Thyroid gland (tissue), 4 donors: ENCODE measurements at regions not wholly inside any gene's neighbourhood (a gene's known extent, or its start where the extent isn't known, plus 50 kb on each side); places are given as distances from the start of the nearest gene placed in this dataset.
A peak's percentile ranks its signal among the peaks of the same experiment; 100 is the strongest.
"Not testable (repeated sequence)": the region's sequence is repeated elsewhere in the genome, so short reads cannot be mapped to it uniquely, and the experiment has no call there.

Source experiments
- DNase-seq, 2 donors: peaks; one replicate each; pipeline ENCODE4 v3.0.0-alpha.2; 2019
- H3K27ac ChIP-seq, 3 donors: fragments of 200-600 bp; sonication (generic); 1 replicate in 2 of 3; 2 replicates in 1 of 3; pipeline ENCODE4 v1.5.1; 2016 to 2019; ENCODE audit warnings: mild to moderate bottlenecking in 1 of 3, moderate library complexity in 1 of 3
- H3K27me3 ChIP-seq: fragments of 200-600 bp; sonication (generic); one replicate; pipeline ENCODE4 v1.5.1; 2019
- H3K36me3 ChIP-seq, 2 donors: fragments of 200-600 bp; sonication (generic); one replicate each; pipeline ENCODE4 v1.5.1; 2016 to 2019
- H3K4me1 ChIP-seq, 2 donors: fragments of 200-600 bp; sonication (generic); one replicate each; pipeline ENCODE4 v1.5.1; 2017 to 2019
- H3K4me3 ChIP-seq, 3 donors: fragments of 200-600 bp; sonication (generic); replicated peaks in 1 of 3; 1 replicate in 2 of 3; 2 replicates in 1 of 3; pipeline ENCODE4 v1.5.1; 2016; ENCODE audit warnings: mild to moderate bottlenecking in 1 of 3
- H3K9me3 ChIP-seq: fragments of 200-600 bp; sonication (generic); one replicate; pipeline ENCODE4 v1.5.1; 2017
- POLR2A ChIP-seq, 2 donors: fragments of 450-650 bp; IDR thresholded peaks; one replicate each; pipeline ENCODE4 v1.6.1; 2017; ENCODE audit warnings: antibody characterized with exemption in 2 of 2, mild to moderate bottlenecking in 2 of 2, moderate library complexity in 1 of 2
- WGBS, 2 donors: methylation state at CpG; one replicate each; pipeline ENCODE4 v1.1.5; 2017; 5-methylcytosine and 5-hydroxymethylcytosine counted together
- intact Hi-C: fragments of 100-400 bp; cut with DNase I; formaldehyde crosslinking; loops from one replicate; pipeline ENCODE4 v1.15.1; 2023
- TF ChIP-seq, protein P1 (sequence below), 6 experiments: fragments of 200-600 bp in 3 of 6; fragments of 450-650 bp in 3 of 6; sonication (generic) in 3 of 6; IDR thresholded peaks; one replicate each; pipeline ENCODE4 v1.5.1; 2016 to 2019; ENCODE audit warnings: antibody characterized with exemption in 6 of 6, mild to moderate bottlenecking in 2 of 6, inconsistent platforms in 1 of 6, moderate library complexity in 1 of 6

- Histone ChIP-seq H3K27ac (no peak overlapping the region), H3K4me3 (no peak overlapping the region), H3K27me3 (no peaks in the 10 kb centered on the region), H3K9me3 (no peaks in the 10 kb centered on the region), H3K4me1 (peaks cover 5% of the 10 kb centered on the region in 2 donors), H3K36me3 (no peaks in the 10 kb centered on the region)
- no peak for DNase-seq
- intact Hi-C loops, result no loop called here
- no peak for TF ChIP-seq POLR2A (IDR thresholded peaks at IDR 0.05)
- TF ChIP-seq, protein P1, sequence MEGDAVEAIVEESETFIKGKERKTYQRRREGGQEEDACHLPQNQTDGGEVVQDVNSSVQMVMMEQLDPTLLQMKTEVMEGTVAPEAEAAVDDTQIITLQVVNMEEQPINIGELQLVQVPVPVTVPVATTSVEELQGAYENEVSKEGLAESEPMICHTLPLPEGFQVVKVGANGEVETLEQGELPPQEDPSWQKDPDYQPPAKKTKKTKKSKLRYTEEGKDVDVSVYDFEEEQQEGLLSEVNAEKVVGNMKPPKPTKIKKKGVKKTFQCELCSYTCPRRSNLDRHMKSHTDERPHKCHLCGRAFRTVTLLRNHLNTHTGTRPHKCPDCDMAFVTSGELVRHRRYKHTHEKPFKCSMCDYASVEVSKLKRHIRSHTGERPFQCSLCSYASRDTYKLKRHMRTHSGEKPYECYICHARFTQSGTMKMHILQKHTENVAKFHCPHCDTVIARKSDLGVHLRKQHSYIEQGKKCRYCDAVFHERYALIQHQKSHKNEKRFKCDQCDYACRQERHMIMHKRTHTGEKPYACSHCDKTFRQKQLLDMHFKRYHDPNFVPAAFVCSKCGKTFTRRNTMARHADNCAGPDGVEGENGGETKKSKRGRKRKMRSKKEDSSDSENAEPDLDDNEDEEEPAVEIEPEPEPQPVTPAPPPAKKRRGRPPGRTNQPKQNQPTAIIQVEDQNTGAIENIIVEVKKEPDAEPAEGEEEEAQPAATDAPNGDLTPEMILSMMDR (IDR thresholded peaks at IDR 0.05), result peak in 2 of 6 experiments; percentile 13 to 14
These were observed 1351.3 kb upstream of the CHAC2 start for GRCh38 chr2:52416340-52416739.

DNA sequence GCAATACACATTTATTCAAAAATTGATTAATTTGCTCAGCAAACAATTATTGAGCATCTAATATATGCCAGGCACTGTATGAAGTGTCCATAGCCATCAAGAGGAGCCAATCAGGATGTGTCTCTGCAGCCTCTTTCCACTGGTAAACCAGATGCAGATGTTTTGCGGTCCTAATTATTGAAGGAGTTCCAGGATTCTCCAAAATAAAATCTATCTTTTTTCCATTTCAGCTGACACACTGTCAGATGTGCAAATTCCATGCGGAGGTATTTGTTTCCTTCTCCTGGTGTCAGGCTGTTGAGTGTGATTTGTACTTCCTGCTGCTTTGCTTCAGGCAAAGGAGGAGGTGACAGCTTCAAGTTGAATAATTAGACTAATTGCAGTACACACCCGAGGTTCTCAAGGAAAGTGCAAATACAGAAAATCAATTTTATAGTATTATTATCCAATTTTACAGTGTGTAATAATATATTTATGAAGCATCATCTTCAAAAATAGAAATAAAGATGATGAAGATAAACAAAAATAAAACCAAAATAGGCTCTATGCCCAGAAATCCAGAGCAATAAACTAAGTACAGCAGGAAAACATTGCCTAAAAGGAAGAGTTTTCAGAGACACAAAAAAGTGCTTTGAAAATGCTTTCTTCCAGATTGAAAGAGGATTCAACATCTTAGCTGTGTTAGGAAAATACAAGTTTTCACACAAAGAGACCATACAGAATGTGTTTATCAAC lies 1352.9 kb upstream of the CHAC2 start:
- intact Hi-C loops, result no loop called here
- H3K27me3 ChIP-seq, result no peaks in the 10 kb centered on the region
- H3K36me3 ChIP-seq, result no peaks in the 10 kb centered on the region
- H3K4me3 ChIP-seq, result no peak overlapping the region
- no peak for TF ChIP-seq POLR2A (IDR thresholded peaks at IDR 0.05)
- TF ChIP-seq, protein P1 (IDR thresholded peaks at IDR 0.05), result no peak
- H3K27ac ChIP-seq, result no peak overlapping the region
- WGBS, 2 donors, result 64 to 65% methylated on average over 3 of the region's 3 CpGs
- peaks cover 5% of the 10 kb centered on the region in 2 donors for H3K4me1 ChIP-seq
- no peak for DNase-seq
- no peaks in the 10 kb centered on the region for H3K9me3 ChIP-seq

GRCh38 chr2:52409308-52410118 lies 1358.1 kb upstream of the CHAC2 start:
- H3K4me1 ChIP-seq, intact Hi-C loops, H3K9me3 ChIP-seq, H3K4me3 ChIP-seq, H3K27ac ChIP-seq, DNase-seq, H3K36me3 ChIP-seq, H3K27me3 ChIP-seq: not testable (repeated sequence)
- WGBS, 2 donors, result 67 to 78% methylated on average over 10 to 11 of the region's 12 CpGs

- intact Hi-C loops, result no loop called here
- Histone ChIP-seq H3K4me3 (no peak overlapping the region), H3K4me1 (no peaks in the 10 kb centered on the region), H3K9me3 (no peaks in the 10 kb centered on the region), H3K27me3 (no peaks in the 10 kb centered on the region), H3K27ac (no peak overlapping the region), H3K36me3 (no peaks in the 10 kb centered on the region)
- no peak for DNase-seq
- WGBS, 2 donors, result 79% methylated on average over 1 of the region's 1 CpG
- TF ChIP-seq POLR2A (IDR thresholded peaks at IDR 0.05), result no peak
These were observed 1361.6 kb upstream of the CHAC2 start for GRCh38 chr2:52405980-52406379.

GRCh38 chr2:52404866-52405265 lies 1362.7 kb upstream of the CHAC2 start:
- no peaks in the 10 kb centered on the region for H3K27me3 ChIP-seq
- WGBS, 2 donors, result 60 to 75% methylated on average over 3 of the region's 3 CpGs

More at GRCh38 chr2:52404866-52405265, 1362.7 kb upstream of the CHAC2 start:
- no peak for DNase-seq
- TF ChIP-seq, protein P1 (IDR thresholded peaks at IDR 0.05), result no peak
- TF ChIP-seq POLR2A (IDR thresholded peaks at IDR 0.05), result no peak
- intact Hi-C loops, result no loop called here
- Histone ChIP-seq H3K4me3 (no peak overlapping the region), H3K9me3 (no peaks in the 10 kb centered on the region), H3K36me3 (no peaks in the 10 kb centered on the region), H3K27ac (no peak overlapping the region), H3K4me1 (no peaks in the 10 kb centered on the region)
